ENCODE measurements at regions not wholly inside any gene's neighbourhood (a gene's known extent, or its start where the extent isn't known, plus 50 kb on each side); places are given as distances from the start of the nearest gene placed in this dataset.

DNA sequence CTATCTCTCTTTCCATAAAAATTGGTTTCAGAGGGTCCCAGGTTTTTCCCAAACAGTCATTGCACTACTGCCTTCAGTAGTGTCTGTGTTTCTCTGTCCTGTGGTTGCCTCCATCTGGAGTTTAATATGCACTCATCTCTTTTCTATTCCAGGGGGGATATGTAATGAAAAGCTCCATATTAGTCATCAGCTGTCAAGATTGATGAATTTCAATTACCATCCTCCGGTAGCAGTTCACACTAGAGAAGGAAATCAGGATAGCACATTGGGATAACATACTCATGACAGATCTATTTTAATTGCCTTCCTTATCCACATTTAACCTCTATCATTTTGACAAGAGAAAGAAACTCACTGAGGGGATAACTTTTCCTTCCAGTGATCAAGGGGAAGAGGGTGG lies 589.0 kb upstream of the SEL1L start:
- no peak for TF ChIP-seq FOXM1 (IDR thresholded peaks at IDR 0.05; ENCODE audit: borderline replicate concordance)
- no peak for TF ChIP-seq SP1 (IDR thresholded peaks at IDR 0.05)
- no peak for TF ChIP-seq ELF4 (IDR thresholded peaks at IDR 0.05)
- TF ChIP-seq HDGF (IDR thresholded peaks at IDR 0.05; ENCODE audit: borderline replicate concordance): no peak
- TF ChIP-seq ARNT (IDR thresholded peaks at IDR 0.05): no peak
- TF ChIP-seq BHLHE40 (IDR thresholded peaks at IDR 0.05; ENCODE audit: borderline replicate concordance): no peak
